ENCODE measurements at regions not wholly inside any gene's neighbourhood (a gene's known extent, or its start where the extent isn't known, plus 50 kb on each side); places are given as distances from the start of the nearest gene placed in this dataset.

- Histone ChIP-seq H3K4me3 (no peak overlapping the region), H3K36me3 (no peaks in the 10 kb centered on the region), H3K27me3 (replicated peaks; ENCODE audit: insufficient read depth) (no peaks in the 10 kb centered on the region), H3K27ac (no peak overlapping the region), H3K9me3 (no peaks in the 10 kb centered on the region), H3K4me1 (ENCODE audit: control insufficient read depth in 1 of 2, low read depth in 2 of 2) (no peaks in the 10 kb centered on the region)
- ATAC-seq (ENCODE audit: insufficient number of reproducible peaks, low FRiP score, low read depth) (no peak), DNase-seq (ENCODE audit: low spot score) (no peak)
- TF ChIP-seq, protein P1, sequence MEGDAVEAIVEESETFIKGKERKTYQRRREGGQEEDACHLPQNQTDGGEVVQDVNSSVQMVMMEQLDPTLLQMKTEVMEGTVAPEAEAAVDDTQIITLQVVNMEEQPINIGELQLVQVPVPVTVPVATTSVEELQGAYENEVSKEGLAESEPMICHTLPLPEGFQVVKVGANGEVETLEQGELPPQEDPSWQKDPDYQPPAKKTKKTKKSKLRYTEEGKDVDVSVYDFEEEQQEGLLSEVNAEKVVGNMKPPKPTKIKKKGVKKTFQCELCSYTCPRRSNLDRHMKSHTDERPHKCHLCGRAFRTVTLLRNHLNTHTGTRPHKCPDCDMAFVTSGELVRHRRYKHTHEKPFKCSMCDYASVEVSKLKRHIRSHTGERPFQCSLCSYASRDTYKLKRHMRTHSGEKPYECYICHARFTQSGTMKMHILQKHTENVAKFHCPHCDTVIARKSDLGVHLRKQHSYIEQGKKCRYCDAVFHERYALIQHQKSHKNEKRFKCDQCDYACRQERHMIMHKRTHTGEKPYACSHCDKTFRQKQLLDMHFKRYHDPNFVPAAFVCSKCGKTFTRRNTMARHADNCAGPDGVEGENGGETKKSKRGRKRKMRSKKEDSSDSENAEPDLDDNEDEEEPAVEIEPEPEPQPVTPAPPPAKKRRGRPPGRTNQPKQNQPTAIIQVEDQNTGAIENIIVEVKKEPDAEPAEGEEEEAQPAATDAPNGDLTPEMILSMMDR (IDR thresholded peaks at IDR 0.05): no peak
Measured at GRCh38 chr20:6685181-6685582, 82.3 kb upstream of the BMP2 start.

GRCh38 chr20:6683021-6683977, 84.2 kb upstream of the BMP2 start:
- ATAC-seq (ENCODE audit: insufficient number of reproducible peaks, low FRiP score, low read depth) (no peak), DNase-seq (ENCODE audit: low spot score) (no peak)
- no peaks in the 10 kb centered on the region for H3K4me1 ChIP-seq (ENCODE audit: control insufficient read depth in 1 of 2, low read depth in 2 of 2)
- no peaks in the 10 kb centered on the region for H3K27me3 ChIP-seq (replicated peaks; ENCODE audit: insufficient read depth)
- H3K4me3 ChIP-seq: no peak overlapping the region
- TF ChIP-seq, protein P1 (IDR thresholded peaks at IDR 0.05): no peak
- no peaks in the 10 kb centered on the region for H3K9me3 ChIP-seq
- H3K36me3 ChIP-seq: no peaks in the 10 kb centered on the region
- H3K27ac ChIP-seq: no peak overlapping the region

DNA sequence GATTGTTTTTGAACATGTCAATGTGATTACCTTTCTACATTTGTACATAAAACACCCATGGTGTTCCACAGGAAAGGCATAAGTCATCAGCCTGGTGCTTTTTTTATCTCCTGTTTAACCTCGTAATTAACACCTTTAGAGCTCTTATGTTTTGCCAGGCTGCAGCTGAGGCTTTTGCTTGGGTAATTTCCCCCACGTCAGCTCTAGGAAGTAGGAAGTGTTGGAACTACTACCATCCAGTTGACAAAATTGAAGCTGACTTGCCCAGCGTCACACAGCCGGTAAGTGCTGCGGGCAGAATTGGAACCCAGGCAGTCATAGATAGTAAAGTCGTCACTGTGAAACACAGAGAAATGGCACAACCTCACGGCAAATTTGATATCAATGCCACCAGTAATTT, 86.6 kb upstream of the BMP2 start:
- H3K27ac ChIP-seq: no peak overlapping the region
- no peaks in the 10 kb centered on the region for H3K4me1 ChIP-seq (ENCODE audit: control insufficient read depth in 1 of 2, low read depth in 2 of 2)
- no peaks in the 10 kb centered on the region for H3K27me3 ChIP-seq (replicated peaks; ENCODE audit: insufficient read depth)
- ATAC-seq (ENCODE audit: insufficient number of reproducible peaks, low FRiP score, low read depth): no peak
- TF ChIP-seq, protein P1 (IDR thresholded peaks at IDR 0.05): no peak
- no peak overlapping the region for H3K4me3 ChIP-seq
- no peaks in the 10 kb centered on the region for H3K9me3 ChIP-seq
- H3K36me3 ChIP-seq: no peaks in the 10 kb centered on the region
- no peak for DNase-seq (ENCODE audit: low spot score)

- H3K4me3 ChIP-seq: no peak overlapping the region
- H3K9me3 ChIP-seq: no peaks in the 10 kb centered on the region
- no peak for ATAC-seq (ENCODE audit: insufficient number of reproducible peaks, low FRiP score, low read depth)
- H3K27me3 ChIP-seq (replicated peaks; ENCODE audit: insufficient read depth): no peaks in the 10 kb centered on the region
- H3K4me1 ChIP-seq (ENCODE audit: control insufficient read depth in 1 of 2, low read depth in 2 of 2): no peaks in the 10 kb centered on the region
- no peaks in the 10 kb centered on the region for H3K36me3 ChIP-seq
- DNase-seq (ENCODE audit: low spot score): no peak
- H3K27ac ChIP-seq: no peak overlapping the region
- TF ChIP-seq, protein P1 (IDR thresholded peaks at IDR 0.05): no peak
Measured at GRCh38 chr20:6680441-6680840, 87.0 kb upstream of the BMP2 start.

GRCh38 chr20:6679086-6679485, 88.4 kb upstream of the BMP2 start:
- Histone ChIP-seq H3K4me1 (ENCODE audit: control insufficient read depth in 1 of 2, low read depth in 2 of 2) (no peaks in the 10 kb centered on the region), H3K36me3 (no peaks in the 10 kb centered on the region), H3K27me3 (replicated peaks; ENCODE audit: insufficient read depth) (no peaks in the 10 kb centered on the region), H3K4me3 (no peak overlapping the region), H3K27ac (no peak overlapping the region), H3K9me3 (no peaks in the 10 kb centered on the region)
- DNase-seq (ENCODE audit: low spot score) (no peak), ATAC-seq (ENCODE audit: insufficient number of reproducible peaks, low FRiP score, low read depth) (no peak)
- TF ChIP-seq, protein P1 (IDR thresholded peaks at IDR 0.05): no peak
